ENCODE measurements at regions not wholly inside any gene's neighbourhood (a gene's known extent, or its start where the extent isn't known, plus 50 kb on each side); places are given as distances from the start of the nearest gene placed in this dataset.

GRCh38 chr1:218573925-218574324 lies 228.8 kb downstream of the TGFB2 start:
- H3K4me1 Mint-ChIP-seq (ENCODE audit: low read depth), result peaks cover 9% of the 10 kb centered on the region
- H3K4me3 Mint-ChIP-seq (ENCODE audit: unreplicated experiment), result no peak overlapping the region
- H3K27me3 Mint-ChIP-seq (ENCODE audit: low read depth), result no peaks in the 10 kb centered on the region
- peaks cover 9% of the 10 kb centered on the region for H3K9me3 Mint-ChIP-seq (ENCODE audit: low read depth)
- H3K27ac Mint-ChIP-seq (ENCODE audit: unreplicated experiment), result no peak overlapping the region
- H3K36me3 Mint-ChIP-seq (ENCODE audit: low read depth), result no peaks in the 10 kb centered on the region
- DNase-seq (ENCODE audit: low spot score), result no peak
- TF ChIP-seq CTCF (IDR thresholded peaks at IDR 0.05), result no peak

- H3K27me3 Mint-ChIP-seq (ENCODE audit: low read depth), result no peaks in the 10 kb centered on the region
- H3K36me3 Mint-ChIP-seq (ENCODE audit: low read depth), result no peaks in the 10 kb centered on the region
- H3K9me3 Mint-ChIP-seq (ENCODE audit: low read depth), result peaks cover 9% of the 10 kb centered on the region
- H3K4me1 Mint-ChIP-seq (ENCODE audit: low read depth), result peaks cover 6% of the 10 kb centered on the region
- no peak overlapping the region for H3K4me3 Mint-ChIP-seq (ENCODE audit: unreplicated experiment)
- no peak overlapping the region for H3K27ac Mint-ChIP-seq (ENCODE audit: unreplicated experiment)
- TF ChIP-seq CTCF (IDR thresholded peaks at IDR 0.05), result no peak
- no peak for DNase-seq (ENCODE audit: low spot score)
These were observed 229.9 kb downstream of the TGFB2 start for GRCh38 chr1:218575079-218575478.

DNA sequence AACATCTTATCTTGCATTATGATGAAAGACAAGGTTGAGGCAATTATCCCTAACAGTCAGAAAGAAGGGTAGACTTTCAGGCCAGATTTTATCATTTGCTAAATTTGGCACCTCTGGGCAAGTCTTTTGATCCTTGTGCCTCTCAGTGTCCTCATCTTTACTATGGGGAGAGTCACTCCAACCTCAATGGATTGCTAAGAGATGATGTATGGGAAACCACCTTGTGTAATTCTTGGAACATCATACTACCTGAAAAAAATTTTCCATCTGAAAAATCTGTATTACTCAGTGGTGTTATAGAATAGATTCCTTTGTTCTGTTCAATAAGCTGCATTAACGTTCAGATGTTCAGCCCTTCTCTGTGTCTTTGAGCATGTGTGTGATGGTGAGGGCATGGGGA lies 230.7 kb downstream of the TGFB2 start:
- H3K36me3 Mint-ChIP-seq (ENCODE audit: low read depth), result no peaks in the 10 kb centered on the region
- H3K4me3 Mint-ChIP-seq (ENCODE audit: unreplicated experiment), result no peak overlapping the region
- TF ChIP-seq CTCF (IDR thresholded peaks at IDR 0.05), result no peak
- no peaks in the 10 kb centered on the region for H3K27me3 Mint-ChIP-seq (ENCODE audit: low read depth)
- H3K27ac Mint-ChIP-seq (ENCODE audit: unreplicated experiment), result no peak overlapping the region
- no peak for DNase-seq (ENCODE audit: low spot score)
- H3K4me1 Mint-ChIP-seq (ENCODE audit: low read depth), result peaks cover 6% of the 10 kb centered on the region
- peaks cover 9% of the 10 kb centered on the region for H3K9me3 Mint-ChIP-seq (ENCODE audit: low read depth)

DNA sequence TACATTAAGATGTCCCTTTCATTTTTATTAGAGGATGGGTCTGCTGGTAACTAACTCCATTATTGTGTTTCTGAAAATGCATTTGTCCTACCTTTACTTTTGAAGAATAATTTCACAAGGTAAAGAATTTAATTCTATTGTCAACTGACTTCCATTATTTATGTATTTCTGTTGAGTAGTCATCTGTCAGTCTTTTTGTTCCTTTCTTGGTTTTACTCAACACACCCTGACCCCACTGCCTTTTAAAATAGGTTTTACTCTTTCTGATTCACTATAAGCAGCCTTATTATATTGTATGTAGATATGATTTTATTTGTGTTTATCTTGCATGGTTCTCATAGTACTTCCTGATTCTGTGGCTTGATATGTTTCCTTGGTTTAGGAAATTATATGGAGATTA lies 237.5 kb downstream of the TGFB2 start:
- no peak overlapping the region for H3K4me3 Mint-ChIP-seq (ENCODE audit: unreplicated experiment)
- H3K9me3 Mint-ChIP-seq (ENCODE audit: low read depth), result peaks cover 12% of the 10 kb centered on the region
- H3K36me3 Mint-ChIP-seq (ENCODE audit: low read depth), result peaks cover 8% of the 10 kb centered on the region
- no peak for DNase-seq (ENCODE audit: low spot score)
- no peaks in the 10 kb centered on the region for H3K27me3 Mint-ChIP-seq (ENCODE audit: low read depth)
- peaks cover 26% of the 10 kb centered on the region for H3K4me1 Mint-ChIP-seq (ENCODE audit: low read depth)
- no peak overlapping the region for H3K27ac Mint-ChIP-seq (ENCODE audit: unreplicated experiment)
- no peak for TF ChIP-seq CTCF (IDR thresholded peaks at IDR 0.05)

DNA sequence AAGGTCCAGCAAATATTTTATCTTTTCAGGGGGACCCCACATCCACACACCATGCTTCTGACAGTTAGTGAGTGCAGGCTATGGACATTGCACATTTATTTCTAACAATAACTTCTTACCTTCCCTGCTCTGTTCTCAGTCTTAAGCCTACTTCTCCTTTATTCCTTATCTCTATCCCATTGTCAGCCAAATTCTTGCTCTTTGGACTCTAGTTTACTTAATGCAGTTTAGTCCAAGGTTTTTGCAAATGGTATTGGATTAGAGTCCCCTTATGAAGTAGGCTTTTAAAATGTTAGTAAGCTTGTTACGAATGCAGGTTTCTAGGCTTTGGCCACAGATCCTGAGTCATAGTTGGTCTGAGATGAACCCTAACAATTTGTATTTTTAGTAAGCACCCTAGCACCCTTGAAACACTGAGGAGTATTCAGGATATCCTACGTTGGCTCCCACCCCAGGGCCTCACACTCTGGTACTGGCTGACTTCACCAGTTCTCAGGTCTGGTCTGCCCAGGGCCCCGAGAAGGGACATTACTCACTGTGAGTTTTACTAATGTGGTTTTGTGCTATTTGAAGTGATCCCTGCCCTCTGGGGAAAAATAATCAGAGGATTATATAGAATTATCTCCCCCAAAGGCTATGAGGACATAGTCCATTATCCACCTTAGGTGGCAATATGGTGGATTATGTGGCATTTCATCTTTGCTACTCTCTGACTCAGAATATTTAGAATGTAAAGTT lies 239.5 kb downstream of the TGFB2 start:
- DNase-seq (ENCODE audit: low spot score), result no peak
- Mint-ChIP-seq H3K9me3 (ENCODE audit: low read depth) (peaks cover 12% of the 10 kb centered on the region), H3K36me3 (ENCODE audit: low read depth) (peaks cover 8% of the 10 kb centered on the region), H3K27me3 (ENCODE audit: low read depth) (no peaks in the 10 kb centered on the region), H3K27ac (ENCODE audit: unreplicated experiment) (peak overlapping the region; percentile 94), H3K4me1 (ENCODE audit: low read depth) (peaks cover 40% of the 10 kb centered on the region), H3K4me3 (ENCODE audit: unreplicated experiment) (no peak overlapping the region)
- no peak for TF ChIP-seq CTCF (IDR thresholded peaks at IDR 0.05)

Data from chondrocyte (in vitro differentiated cells).